Ovary (tissue), 7 donors: ENCODE measurements at regions not wholly inside any gene's neighbourhood (a gene's known extent, or its start where the extent isn't known, plus 50 kb on each side); places are given as distances from the start of the nearest gene placed in this dataset.

Source experiments
- DNase-seq, 5 donors: peaks; one replicate each; pipeline ENCODE4 v3.0.0-alpha.2; 2019 to 2020
- H3K27ac ChIP-seq, 2 donors: fragments of 200-600 bp; one replicate each; pipeline versions ENCODE4 v1.5.1 to v1.8.0; 2019 to 2022
- H3K27me3 ChIP-seq: fragments of 200-600 bp; one replicate; pipeline ENCODE4 v1.8.0; 2022
- H3K36me3 ChIP-seq: fragments of 200-600 bp; sonication (generic); one replicate; pipeline ENCODE4 v1.5.1; 2019
- H3K4me1 ChIP-seq: one replicate; pipeline ENCODE4 v1.8.1; 2013; ENCODE audit warnings: mild to moderate bottlenecking, moderate library complexity; ENCODE audit not compliant: insufficient read depth
- H3K4me3 ChIP-seq: fragments of 200-600 bp; sonication (generic); one replicate; pipeline ENCODE4 v1.5.1; 2017
- H3K9me3 ChIP-seq, 2 donors: fragments of 200-600 bp in 1 of 2; sonication (generic) in 1 of 2; one replicate each; pipeline versions ENCODE4 v1.5.1 to v1.8.1; 2013 to 2019; ENCODE audit warnings: mild to moderate bottlenecking in 1 of 2, moderate library complexity in 1 of 2
- EP300 ChIP-seq: sonication (generic); formaldehyde crosslinking; IDR thresholded peaks from one replicate; pipeline ENCODE4 v1.6.1; 2017; ENCODE audit warnings: antibody characterized with exemption
- POLR2A ChIP-seq: fragments of 450-650 bp; IDR thresholded peaks from one replicate; pipeline ENCODE4 v1.6.1; 2017; ENCODE audit warnings: antibody characterized with exemption, mild to moderate bottlenecking, moderate library complexity
- WGBS, 3 donors: extraction: QIAGEN DNeasy Blood & Tissue Kit in 1 of 3; methylation state at CpG; one replicate each; pipeline versions ENCODE4 v1.1.5 to v1.1.7; 2013 to 2017; 5-methylcytosine and 5-hydroxymethylcytosine counted together
- intact Hi-C, 4 donors: fragments of 100-400 bp; cut with DNase I; formaldehyde crosslinking; loops; one replicate each; pipeline versions ENCODE4 v1.11.0 to v1.15.1; 2022 to 2023
- TF ChIP-seq, protein P1 (sequence below), 3 donors: fragments of 450-650 bp in 2 of 3; fragments of 200-600 bp in 1 of 3; IDR thresholded peaks; one replicate each; pipeline versions ENCODE4 v1.5.1 to v1.8.0; 2016 to 2022; ENCODE audit warnings: antibody characterized with exemption in 3 of 3, mild to moderate bottlenecking in 1 of 3
- donor health status: DM: no; HTN: no; CAD: no; lungs with moderate emphysema.
- donor health status: DM: no; HTN: no; CAD: no.
- donor health status: Bipolar disorder and iron deficiency.
- donor health status: DM: no; HTN: no; CAD: no.
- donor health status: DM: yes; HTN: yes; CAD: no.

DNA sequence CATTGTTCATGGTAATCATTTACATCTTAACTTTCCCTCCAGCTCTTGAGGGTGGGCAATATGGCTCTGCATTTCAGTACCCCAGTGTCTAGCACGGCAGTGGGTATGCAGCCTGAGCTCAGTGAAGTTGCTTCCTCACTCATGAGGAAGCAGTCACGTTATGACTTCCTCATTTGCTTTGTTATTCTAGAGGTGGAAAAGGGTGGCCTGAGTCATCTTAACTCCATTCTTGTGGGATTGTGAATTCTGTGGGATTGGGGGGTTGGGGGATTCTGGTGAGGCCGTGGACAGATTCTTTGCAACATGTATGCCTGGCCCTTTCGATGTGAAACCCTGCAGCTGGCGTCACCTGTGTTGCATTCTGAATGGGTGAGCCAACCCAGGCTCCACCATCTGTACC lies 406.7 kb upstream of the ZNF507 start:
- H3K36me3 ChIP-seq, result no peaks in the 10 kb centered on the region
- H3K27me3 ChIP-seq, result no peaks in the 10 kb centered on the region
- H3K4me3 ChIP-seq, result no peak overlapping the region
- intact Hi-C loops, result no loop called here
- H3K9me3 ChIP-seq, result no peaks in the 10 kb centered on the region
- DNase-seq, result no peak
- TF ChIP-seq, protein P1, sequence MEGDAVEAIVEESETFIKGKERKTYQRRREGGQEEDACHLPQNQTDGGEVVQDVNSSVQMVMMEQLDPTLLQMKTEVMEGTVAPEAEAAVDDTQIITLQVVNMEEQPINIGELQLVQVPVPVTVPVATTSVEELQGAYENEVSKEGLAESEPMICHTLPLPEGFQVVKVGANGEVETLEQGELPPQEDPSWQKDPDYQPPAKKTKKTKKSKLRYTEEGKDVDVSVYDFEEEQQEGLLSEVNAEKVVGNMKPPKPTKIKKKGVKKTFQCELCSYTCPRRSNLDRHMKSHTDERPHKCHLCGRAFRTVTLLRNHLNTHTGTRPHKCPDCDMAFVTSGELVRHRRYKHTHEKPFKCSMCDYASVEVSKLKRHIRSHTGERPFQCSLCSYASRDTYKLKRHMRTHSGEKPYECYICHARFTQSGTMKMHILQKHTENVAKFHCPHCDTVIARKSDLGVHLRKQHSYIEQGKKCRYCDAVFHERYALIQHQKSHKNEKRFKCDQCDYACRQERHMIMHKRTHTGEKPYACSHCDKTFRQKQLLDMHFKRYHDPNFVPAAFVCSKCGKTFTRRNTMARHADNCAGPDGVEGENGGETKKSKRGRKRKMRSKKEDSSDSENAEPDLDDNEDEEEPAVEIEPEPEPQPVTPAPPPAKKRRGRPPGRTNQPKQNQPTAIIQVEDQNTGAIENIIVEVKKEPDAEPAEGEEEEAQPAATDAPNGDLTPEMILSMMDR (IDR thresholded peaks at IDR 0.05), result no peak
- TF ChIP-seq POLR2A, result no peak
- TF ChIP-seq EP300, result no peak
- WGBS, 3 donors, result 83 to 87% (median 84%) methylated on average over 5 of the region's 5 CpGs
- no peaks in the 10 kb centered on the region for H3K4me1 ChIP-seq
- H3K27ac ChIP-seq, result no peak overlapping the region

DNA sequence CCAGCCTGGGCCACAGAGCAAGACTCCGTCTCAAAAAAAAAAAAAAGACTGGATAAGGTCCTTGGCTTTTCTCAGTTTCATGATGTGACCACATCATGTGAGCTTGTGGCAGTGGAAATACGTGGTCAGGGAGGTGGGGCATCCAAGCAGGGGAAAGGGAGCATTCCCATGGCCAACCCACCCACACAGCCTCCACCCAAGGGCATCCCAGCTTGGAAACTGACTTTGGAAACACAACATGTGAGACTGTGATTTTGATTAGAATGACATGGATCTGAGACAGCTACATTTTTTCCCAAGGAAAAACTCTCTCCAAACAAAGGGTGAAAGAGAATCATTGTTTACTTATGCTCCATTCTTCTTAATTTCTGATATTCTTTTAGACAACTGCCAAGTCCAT lies 405.0 kb upstream of the ZNF507 start:
- intact Hi-C loops, result no loop called here
- Histone ChIP-seq H3K4me1 (peaks cover 3% of the 10 kb centered on the region), H3K36me3 (no peaks in the 10 kb centered on the region), H3K9me3 (no peaks in the 10 kb centered on the region), H3K27ac (no peak overlapping the region), H3K4me3 (no peak overlapping the region), H3K27me3 (no peaks in the 10 kb centered on the region)
- DNase-seq, result no peak
- WGBS, 3 donors, result 64 to 66% (median 65%) methylated on average over 2 of the region's 2 CpGs
- TF ChIP-seq EP300 (no peak), POLR2A (no peak)
- TF ChIP-seq, protein P1 (IDR thresholded peaks at IDR 0.05), result no peak

DNA sequence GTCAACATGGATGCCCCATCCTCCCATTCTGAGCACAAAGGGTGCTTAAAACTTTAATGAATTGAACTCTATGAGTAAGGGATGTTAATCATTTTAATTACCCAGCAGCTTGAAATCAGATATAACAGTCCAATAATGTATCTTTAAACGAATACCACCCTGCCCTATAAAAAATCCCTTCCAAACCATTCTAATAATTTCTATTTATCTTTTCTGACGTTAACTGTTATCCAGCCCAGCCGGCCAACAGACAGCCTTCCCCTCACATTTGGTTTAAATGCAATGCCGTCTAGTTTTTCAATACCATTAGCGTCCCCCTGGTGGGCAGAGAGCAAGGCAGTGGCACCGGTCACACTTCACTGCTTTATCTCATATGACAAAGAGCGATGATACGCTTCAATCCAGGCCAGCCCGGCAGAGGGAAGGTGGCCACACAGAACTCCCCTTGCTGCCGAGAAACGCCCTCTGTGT lies 402.2 kb upstream of the ZNF507 start:
- intact Hi-C loops, result no loop called here
- Histone ChIP-seq H3K36me3 (no peaks in the 10 kb centered on the region), H3K27ac (no peak overlapping the region), H3K4me1 (peaks cover 4% of the 10 kb centered on the region), H3K4me3 (no peak overlapping the region), H3K27me3 (no peaks in the 10 kb centered on the region), H3K9me3 (no peaks in the 10 kb centered on the region)
- TF ChIP-seq POLR2A, result no peak
- TF ChIP-seq, protein P1 (IDR thresholded peaks at IDR 0.05), result no peak
- TF ChIP-seq EP300, result no peak
- whole genome bisulfite sequencing, 3 donors, result 81 to 88% (median 87%) methylated on average over 11 of the region's 11 CpGs
- no peak for DNase-seq

DNA sequence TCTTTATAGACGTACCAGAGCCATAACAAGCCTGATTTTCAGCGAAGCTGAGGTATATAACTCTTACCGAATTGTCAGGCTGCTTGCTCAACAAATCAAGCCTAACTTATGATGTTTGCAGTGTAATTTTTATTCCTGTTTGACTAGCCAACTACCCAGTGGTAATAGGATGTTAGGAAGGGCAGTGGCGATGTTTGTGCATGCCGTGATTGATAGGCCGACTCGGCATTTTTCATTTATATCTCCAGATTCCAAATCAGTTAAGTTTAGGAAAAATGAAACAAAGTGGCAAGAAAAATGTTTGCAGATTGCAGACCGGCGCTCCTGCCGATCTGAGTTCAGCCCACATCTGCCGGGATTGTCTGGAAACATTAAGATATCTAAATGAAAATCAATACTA lies 401.6 kb upstream of the ZNF507 start:
- Histone ChIP-seq H3K4me3 (no peak overlapping the region), H3K9me3 (no peaks in the 10 kb centered on the region), H3K27me3 (no peaks in the 10 kb centered on the region), H3K36me3 (no peaks in the 10 kb centered on the region), H3K4me1 (peaks cover 4% of the 10 kb centered on the region), H3K27ac (no peak overlapping the region)
- DNase-seq, result no peak
- WGBS, 3 donors, result 83 to 91% (median 88%) methylated on average over 11 of the region's 11 CpGs
- TF ChIP-seq, protein P1 (IDR thresholded peaks at IDR 0.05), result no peak
- no peak for TF ChIP-seq POLR2A
- no peak for TF ChIP-seq EP300
- intact Hi-C loops, result no loop called here

DNA sequence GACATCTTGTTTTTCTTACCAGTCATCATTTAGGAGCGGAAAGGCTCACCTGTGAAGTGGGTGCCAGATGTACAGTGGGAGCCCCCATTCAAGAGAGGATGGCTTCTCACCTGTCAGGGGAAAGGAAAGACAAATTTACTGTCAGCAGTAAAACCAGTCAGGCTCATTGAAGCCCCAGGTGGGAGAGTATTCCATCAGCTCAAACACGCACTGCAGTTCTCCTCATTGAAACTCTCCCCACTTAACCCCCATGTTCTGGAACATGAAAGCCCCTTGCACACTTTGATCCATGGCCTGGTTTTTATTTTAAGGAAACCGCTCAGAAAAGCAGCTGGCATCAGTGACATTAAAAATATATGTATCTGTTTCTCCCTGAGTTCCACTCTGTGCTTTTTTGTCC lies 401.1 kb upstream of the ZNF507 start:
- H3K27ac ChIP-seq, result no peak overlapping the region
- no peaks in the 10 kb centered on the region for H3K36me3 ChIP-seq
- intact Hi-C loops, result no loop called here
- no peaks in the 10 kb centered on the region for H3K9me3 ChIP-seq
- no peak overlapping the region for H3K4me3 ChIP-seq
- DNase-seq, result no peak
- H3K4me1 ChIP-seq, result peaks cover 4% of the 10 kb centered on the region
- WGBS, 3 donors, result 91 to 96% (median 94%) methylated on average over 3 of the region's 3 CpGs
- TF ChIP-seq EP300, result no peak
- TF ChIP-seq POLR2A, result no peak
- TF ChIP-seq, protein P1 (IDR thresholded peaks at IDR 0.05), result no peak
- no peaks in the 10 kb centered on the region for H3K27me3 ChIP-seq
